ENCODE measurements at regions not wholly inside any gene's neighbourhood (a gene's known extent, or its start where the extent isn't known, plus 50 kb on each side); places are given as distances from the start of the nearest gene placed in this dataset.

- no peak overlapping the region for H3K27ac Mint-ChIP-seq
- peaks cover 4% of the 10 kb centered on the region for H3K4me1 Mint-ChIP-seq
- CTCF ChIA-PET: no interaction called here
- H3K36me3 Mint-ChIP-seq: no peaks in the 10 kb centered on the region
- no peak overlapping the region for H3K4me3 Mint-ChIP-seq
- H3K9me3 Mint-ChIP-seq: no peaks in the 10 kb centered on the region
- ATAC-seq: no peak
- TF ChIP-seq IRF2 (CRISPR knock-in tag; IDR thresholded peaks at IDR 0.05; ENCODE audit: borderline replicate concordance, low read depth) (no peak), CTCF (IDR thresholded peaks at IDR 0.05) (no peak), FOXP4 (CRISPR knock-in tag; IDR thresholded peaks at IDR 0.05) (no peak), SMAD4 (CRISPR knock-in tag; IDR thresholded peaks at IDR 0.05) (no peak)
- POLR2A ChIA-PET: interaction anchor here (0.6 kb wide), 1 partner anchor 226 kb away, joined by 3 read pairs; no protein-coding TSS in a partner anchor
- no peaks in the 10 kb centered on the region for H3K27me3 Mint-ChIP-seq (ENCODE audit: low read depth)
- no peak for DNase-seq (ENCODE audit: low spot score)
These were observed 54.8 kb upstream of the PDE1A start for GRCh38 chr2:182481676-182482075.

- no peaks in the 10 kb centered on the region for H3K27me3 Mint-ChIP-seq (ENCODE audit: low read depth)
- no peak overlapping the region for H3K4me3 Mint-ChIP-seq
- peaks cover 4% of the 10 kb centered on the region for H3K4me1 Mint-ChIP-seq
- no peak overlapping the region for H3K27ac Mint-ChIP-seq
- H3K36me3 Mint-ChIP-seq: no peaks in the 10 kb centered on the region
- DNase-seq (ENCODE audit: low spot score) (no peak), ATAC-seq (peak; percentile 26; the same call in 1 of the 2 replicates)
- POLR2A ChIA-PET: interaction anchor here (0.6 kb wide), 1 partner anchor 227 kb away, joined by 3 read pairs; no protein-coding TSS in a partner anchor
- no peaks in the 10 kb centered on the region for H3K9me3 Mint-ChIP-seq
- CTCF ChIA-PET: no interaction called here
- TF ChIP-seq USF1 (CRISPR knock-in tag; IDR thresholded peaks at IDR 0.05) (no peak), JUN (CRISPR knock-in tag; IDR thresholded peaks at IDR 0.05) (no peak), HMGA2 (CRISPR knock-in tag; IDR thresholded peaks at IDR 0.05) (no peak), PRDM15 (CRISPR knock-in tag; IDR thresholded peaks at IDR 0.05) (no peak), ZNF219 (CRISPR knock-in tag; IDR thresholded peaks at IDR 0.05; ENCODE audit: borderline replicate concordance) (no peak), TEAD4 (CRISPR knock-in tag; IDR thresholded peaks at IDR 0.05) (no peak), ZNF425 (CRISPR knock-in tag; conservative IDR thresholded peaks at IDR 0.05) (no peak), ZBTB21 (CRISPR knock-in tag; IDR thresholded peaks at IDR 0.05; ENCODE audit: borderline replicate concordance) (no peak), ZNF138 (CRISPR knock-in tag; conservative IDR thresholded peaks at IDR 0.05) (no peak), ZMAT4 (CRISPR knock-in tag; IDR thresholded peaks at IDR 0.05) (no peak), FOXJ3 (CRISPR knock-in tag; IDR thresholded peaks at IDR 0.05; ENCODE audit: borderline replicate concordance) (no peak), ZNF423 (CRISPR knock-in tag; IDR thresholded peaks at IDR 0.05) (no peak), ARID4B (CRISPR knock-in tag; IDR thresholded peaks at IDR 0.05; ENCODE audit: borderline replicate concordance) (no peak), SMAD3 (CRISPR knock-in tag; IDR thresholded peaks at IDR 0.05; ENCODE audit: borderline replicate concordance) (no peak)
These were observed 55.7 kb upstream of the PDE1A start for GRCh38 chr2:182482511-182482910.

Data from WTC11 (cell line).